ENCODE measurements at regions not wholly inside any gene's neighbourhood (a gene's known extent, or its start where the extent isn't known, plus 50 kb on each side); places are given as distances from the start of the nearest gene placed in this dataset.
A peak's percentile ranks its signal among the peaks of the same experiment; 100 is the strongest.

DNA sequence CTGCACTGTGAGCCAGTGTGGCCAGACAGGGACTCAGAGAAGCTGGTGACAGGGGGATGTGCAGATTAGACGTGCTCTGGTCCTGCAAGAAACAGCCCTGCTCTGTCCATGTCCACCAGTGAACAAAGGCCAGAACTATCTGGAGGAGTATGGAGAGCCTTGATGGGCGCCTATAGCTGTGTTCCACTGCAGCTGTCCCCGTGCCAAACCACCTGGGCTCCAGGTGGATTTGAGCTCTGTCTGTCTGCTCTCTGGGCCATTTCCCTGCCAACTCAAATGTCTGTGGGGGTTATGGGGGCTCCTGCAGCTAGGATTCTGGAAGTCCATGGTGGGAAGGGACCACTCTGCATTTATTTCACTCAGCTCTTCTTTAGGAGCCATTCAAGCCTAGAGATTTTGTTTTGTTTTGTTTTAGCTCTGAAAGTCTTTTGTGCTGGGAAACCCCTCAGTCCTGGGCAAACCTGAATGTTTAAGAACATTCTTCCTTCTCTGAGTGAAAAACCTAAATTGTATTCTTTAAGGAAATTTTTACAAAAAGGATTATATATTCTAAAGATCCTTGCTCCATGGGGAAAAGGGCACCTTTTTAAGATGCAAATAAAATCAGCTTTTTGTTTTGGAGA is 1039.5 kb upstream of the SORCS1 start:
- Histone ChIP-seq H3K27ac (no peak overlapping the region), H3K4me2 (no peak overlapping the region), H3K9me2 (replicated peaks; ENCODE audit: insufficient read depth) (no peaks in the 10 kb centered on the region), H3K4me1 (ENCODE audit: insufficient read depth) (no peaks in the 10 kb centered on the region), H4K20me1 (ENCODE audit: insufficient read depth, poor library complexity, severe bottlenecking) (no peaks in the 10 kb centered on the region), H3K4me3 (no peak overlapping the region), H3K9me3 (ENCODE audit: low read depth) (no peaks in the 10 kb centered on the region), H3K79me2 (no peaks in the 10 kb centered on the region), H2AFZ (no peak overlapping the region), H3K36me3 (replicated peaks; ENCODE audit: insufficient read depth, low read depth) (no peaks in the 10 kb centered on the region), H3K27me3 (no peaks in the 10 kb centered on the region)
- WGBS (ENCODE audit: low lambda C conversion rate, missing lambda C conversion rate): 93% methylated on average over 3 of the region's 3 CpGs
- no peak for DNase-seq (ENCODE audit: low spot score)
- TF ChIP-seq, protein P1, sequence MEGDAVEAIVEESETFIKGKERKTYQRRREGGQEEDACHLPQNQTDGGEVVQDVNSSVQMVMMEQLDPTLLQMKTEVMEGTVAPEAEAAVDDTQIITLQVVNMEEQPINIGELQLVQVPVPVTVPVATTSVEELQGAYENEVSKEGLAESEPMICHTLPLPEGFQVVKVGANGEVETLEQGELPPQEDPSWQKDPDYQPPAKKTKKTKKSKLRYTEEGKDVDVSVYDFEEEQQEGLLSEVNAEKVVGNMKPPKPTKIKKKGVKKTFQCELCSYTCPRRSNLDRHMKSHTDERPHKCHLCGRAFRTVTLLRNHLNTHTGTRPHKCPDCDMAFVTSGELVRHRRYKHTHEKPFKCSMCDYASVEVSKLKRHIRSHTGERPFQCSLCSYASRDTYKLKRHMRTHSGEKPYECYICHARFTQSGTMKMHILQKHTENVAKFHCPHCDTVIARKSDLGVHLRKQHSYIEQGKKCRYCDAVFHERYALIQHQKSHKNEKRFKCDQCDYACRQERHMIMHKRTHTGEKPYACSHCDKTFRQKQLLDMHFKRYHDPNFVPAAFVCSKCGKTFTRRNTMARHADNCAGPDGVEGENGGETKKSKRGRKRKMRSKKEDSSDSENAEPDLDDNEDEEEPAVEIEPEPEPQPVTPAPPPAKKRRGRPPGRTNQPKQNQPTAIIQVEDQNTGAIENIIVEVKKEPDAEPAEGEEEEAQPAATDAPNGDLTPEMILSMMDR (IDR thresholded peaks at IDR 0.05; ENCODE audit: poor library complexity): no peak
- TF ChIP-seq EZH2phosphoT487 (IDR thresholded peaks at IDR 0.05; ENCODE audit: low read depth, severe bottlenecking, unreplicated experiment) (no peak), EZH2 (IDR thresholded peaks at IDR 0.05; ENCODE audit: borderline replicate concordance) (no peak)

DNA sequence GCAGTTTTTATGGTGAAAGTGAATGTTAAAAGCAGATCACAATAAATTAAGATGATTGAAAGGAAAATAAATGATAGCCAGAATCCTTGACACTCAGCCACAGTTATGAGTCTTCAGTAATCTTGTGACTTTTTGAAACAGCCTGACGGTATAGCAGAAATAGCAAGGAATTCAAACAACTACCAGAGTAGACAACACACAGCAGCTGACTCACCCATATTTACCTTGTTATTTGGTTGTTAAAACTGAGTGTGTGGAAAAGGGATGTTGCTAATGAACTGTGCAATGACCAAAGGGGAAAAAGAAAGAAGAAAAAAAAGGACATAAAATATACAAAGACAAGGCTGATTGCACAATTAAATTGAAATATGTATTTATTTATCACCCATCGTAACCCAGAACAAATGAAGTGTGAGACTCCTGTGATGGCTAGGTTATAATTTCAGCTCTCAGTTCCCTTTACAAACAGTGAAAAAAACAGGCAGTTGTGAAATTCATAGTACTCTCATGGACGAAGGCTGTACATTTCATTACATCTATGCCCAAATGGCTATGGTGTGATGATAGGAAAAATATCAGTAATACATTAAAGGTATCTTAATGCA is 1023.0 kb upstream of the SORCS1 start:
- no peaks in the 10 kb centered on the region for H3K27me3 ChIP-seq
- no peaks in the 10 kb centered on the region for H3K4me1 ChIP-seq (ENCODE audit: insufficient read depth)
- no peaks in the 10 kb centered on the region for H3K9me2 ChIP-seq (replicated peaks; ENCODE audit: insufficient read depth)
- no peaks in the 10 kb centered on the region for H4K20me1 ChIP-seq (ENCODE audit: insufficient read depth, poor library complexity, severe bottlenecking)
- no peak overlapping the region for H2AFZ ChIP-seq
- peak; percentile 20 for DNase-seq (ENCODE audit: low spot score)
- H3K79me2 ChIP-seq: no peaks in the 10 kb centered on the region
- no peak overlapping the region for H3K4me3 ChIP-seq
- no peaks in the 10 kb centered on the region for H3K9me3 ChIP-seq (ENCODE audit: low read depth)
- no peak overlapping the region for H3K27ac ChIP-seq
- 51% methylated on average over 3 of the region's 3 CpGs for WGBS (ENCODE audit: low lambda C conversion rate, missing lambda C conversion rate)
- H3K36me3 ChIP-seq (replicated peaks; ENCODE audit: insufficient read depth, low read depth): no peaks in the 10 kb centered on the region
- H3K4me2 ChIP-seq: peak overlapping the region; percentile 17
- TF ChIP-seq EZH2 (IDR thresholded peaks at IDR 0.05; ENCODE audit: borderline replicate concordance): no peak
- no peak for TF ChIP-seq EZH2phosphoT487 (IDR thresholded peaks at IDR 0.05; ENCODE audit: low read depth, severe bottlenecking, unreplicated experiment)
- TF ChIP-seq, protein P1 (IDR thresholded peaks at IDR 0.05; ENCODE audit: poor library complexity): no peak

DNA sequence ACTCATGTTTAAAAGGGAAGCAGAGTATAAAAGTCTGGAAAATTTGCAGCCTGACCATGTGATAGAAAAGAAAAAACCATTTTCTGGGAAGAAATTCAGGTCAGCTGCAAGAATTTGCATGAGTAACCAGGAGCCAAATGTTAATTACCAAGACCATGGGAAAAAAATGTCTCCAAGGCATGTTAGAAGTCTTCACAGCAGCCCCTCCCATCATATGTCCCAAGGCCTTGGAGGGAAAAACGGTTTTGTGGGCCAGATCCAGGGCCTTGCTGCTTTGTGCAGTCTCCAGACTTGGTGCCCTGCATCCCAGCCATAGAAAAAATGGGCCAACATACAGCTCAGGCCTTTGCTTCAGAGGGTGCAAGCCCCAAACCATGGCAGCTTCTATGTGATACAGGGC is 1019.6 kb upstream of the SORCS1 start:
- Histone ChIP-seq H3K9me2 (replicated peaks; ENCODE audit: insufficient read depth) (no peaks in the 10 kb centered on the region), H3K4me2 (no peak overlapping the region), H3K27me3 (no peaks in the 10 kb centered on the region), H3K27ac (no peak overlapping the region), H3K9me3 (ENCODE audit: low read depth) (no peaks in the 10 kb centered on the region), H3K4me3 (no peak overlapping the region), H4K20me1 (ENCODE audit: insufficient read depth, poor library complexity, severe bottlenecking) (no peaks in the 10 kb centered on the region), H3K79me2 (no peaks in the 10 kb centered on the region), H2AFZ (no peak overlapping the region), H3K36me3 (replicated peaks; ENCODE audit: insufficient read depth, low read depth) (no peaks in the 10 kb centered on the region), H3K4me1 (ENCODE audit: insufficient read depth) (no peaks in the 10 kb centered on the region)
- no peak for TF ChIP-seq EZH2 (IDR thresholded peaks at IDR 0.05; ENCODE audit: borderline replicate concordance)
- TF ChIP-seq, protein P1 (IDR thresholded peaks at IDR 0.05; ENCODE audit: poor library complexity): no peak
- no peak for TF ChIP-seq EZH2phosphoT487 (IDR thresholded peaks at IDR 0.05; ENCODE audit: low read depth, severe bottlenecking, unreplicated experiment)
- DNase-seq (ENCODE audit: low spot score): no peak
- 65% methylated on average over 1 of the region's 1 CpG for WGBS (ENCODE audit: low lambda C conversion rate, missing lambda C conversion rate)
